ENCODE measurements at regions not wholly inside any gene's neighbourhood (a gene's known extent, or its start where the extent isn't known, plus 50 kb on each side); places are given as distances from the start of the nearest gene placed in this dataset.

DNA sequence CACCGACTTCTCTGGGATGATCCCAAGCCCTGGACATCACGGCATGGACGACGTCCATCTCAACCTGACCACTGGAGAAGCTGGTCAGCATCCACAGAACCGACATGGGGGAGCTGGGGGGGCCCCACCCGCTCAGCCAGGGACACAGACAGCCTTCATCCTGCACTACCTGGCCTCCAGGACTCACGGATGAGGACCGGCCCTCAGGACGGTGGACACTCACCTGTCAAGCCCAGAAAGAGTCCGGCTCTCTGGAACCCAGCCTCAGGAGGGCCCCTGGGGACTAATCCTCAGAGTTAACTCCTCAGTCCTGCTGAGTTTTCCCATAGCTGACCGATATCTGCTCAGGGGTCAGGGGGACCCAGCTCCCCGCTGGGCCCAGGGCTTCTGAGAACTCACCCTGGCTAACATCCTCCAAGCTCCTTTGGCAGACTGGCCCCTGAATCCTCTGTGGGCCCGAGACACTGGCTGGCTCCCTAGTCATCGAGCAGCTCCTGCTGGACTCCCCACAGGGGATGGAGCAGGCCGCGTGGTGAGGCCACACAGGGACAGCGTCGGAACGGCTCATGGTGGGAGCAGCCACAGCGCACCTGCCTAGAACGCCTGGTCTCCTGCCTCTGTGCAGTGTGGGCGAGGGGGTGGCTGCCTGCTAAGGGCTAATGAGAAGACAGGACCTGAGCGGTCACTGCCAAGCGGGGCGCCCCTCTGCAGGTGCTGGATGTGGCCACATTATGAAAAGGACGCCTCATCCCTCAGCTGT, 649.2 kb downstream of the BRD1 start:
- TF ChIP-seq, protein P1, sequence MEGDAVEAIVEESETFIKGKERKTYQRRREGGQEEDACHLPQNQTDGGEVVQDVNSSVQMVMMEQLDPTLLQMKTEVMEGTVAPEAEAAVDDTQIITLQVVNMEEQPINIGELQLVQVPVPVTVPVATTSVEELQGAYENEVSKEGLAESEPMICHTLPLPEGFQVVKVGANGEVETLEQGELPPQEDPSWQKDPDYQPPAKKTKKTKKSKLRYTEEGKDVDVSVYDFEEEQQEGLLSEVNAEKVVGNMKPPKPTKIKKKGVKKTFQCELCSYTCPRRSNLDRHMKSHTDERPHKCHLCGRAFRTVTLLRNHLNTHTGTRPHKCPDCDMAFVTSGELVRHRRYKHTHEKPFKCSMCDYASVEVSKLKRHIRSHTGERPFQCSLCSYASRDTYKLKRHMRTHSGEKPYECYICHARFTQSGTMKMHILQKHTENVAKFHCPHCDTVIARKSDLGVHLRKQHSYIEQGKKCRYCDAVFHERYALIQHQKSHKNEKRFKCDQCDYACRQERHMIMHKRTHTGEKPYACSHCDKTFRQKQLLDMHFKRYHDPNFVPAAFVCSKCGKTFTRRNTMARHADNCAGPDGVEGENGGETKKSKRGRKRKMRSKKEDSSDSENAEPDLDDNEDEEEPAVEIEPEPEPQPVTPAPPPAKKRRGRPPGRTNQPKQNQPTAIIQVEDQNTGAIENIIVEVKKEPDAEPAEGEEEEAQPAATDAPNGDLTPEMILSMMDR (IDR thresholded peaks at IDR 0.05) = no peak
- no peak for DNase-seq (ENCODE audit: low spot score)
- Histone ChIP-seq H3K27ac (no peak overlapping the region), H3K4me3 (no peak overlapping the region)

DNA sequence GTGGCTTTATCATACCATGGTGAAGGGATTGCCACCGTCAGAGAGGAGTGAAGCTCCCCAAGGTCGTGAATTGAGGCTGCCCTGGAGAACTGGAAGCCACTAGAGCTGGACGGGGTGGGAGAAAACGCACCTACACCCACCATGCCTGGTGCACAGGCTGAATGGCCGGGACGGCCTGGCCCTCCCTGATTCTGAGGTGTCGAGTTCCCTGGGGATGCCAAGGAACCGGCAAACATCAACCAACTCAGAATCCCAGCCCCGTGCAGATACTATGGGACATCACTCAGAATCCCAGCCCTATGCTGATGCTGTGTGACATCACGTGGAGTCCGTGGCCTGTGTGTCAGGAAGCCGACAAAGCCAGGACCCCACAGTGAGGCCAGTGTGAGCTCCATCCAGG, 650.0 kb downstream of the BRD1 start:
- Histone ChIP-seq H3K4me3 (no peak overlapping the region), H3K27ac (no peak overlapping the region)
- TF ChIP-seq, protein P1 (IDR thresholded peaks at IDR 0.05) = no peak
- no peak for DNase-seq (ENCODE audit: low spot score)

DNA sequence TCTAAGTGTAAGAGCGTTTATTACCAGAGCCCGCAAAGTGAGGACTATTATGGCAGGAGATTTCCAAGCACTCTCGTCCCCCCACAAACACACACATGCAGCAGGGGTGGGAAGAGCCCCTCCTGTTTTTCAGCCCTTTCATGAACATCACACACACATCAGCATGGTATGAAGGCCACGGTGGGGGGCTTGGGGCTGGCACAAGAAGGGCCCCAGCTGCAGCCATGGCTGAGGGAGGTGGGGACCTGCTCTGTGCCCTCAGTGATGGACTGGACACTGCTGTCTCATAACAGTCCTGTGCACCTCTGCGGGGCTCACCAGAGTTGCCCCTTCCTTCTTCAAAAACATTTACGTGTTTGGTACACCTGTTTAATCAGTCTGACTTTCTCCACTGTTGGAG, 650.7 kb downstream of the BRD1 start:
- TF ChIP-seq, protein P1 (IDR thresholded peaks at IDR 0.05) = no peak
- H3K4me3 ChIP-seq = no peak overlapping the region
- no peak overlapping the region for H3K27ac ChIP-seq
- no peak for DNase-seq (ENCODE audit: low spot score)

DNA sequence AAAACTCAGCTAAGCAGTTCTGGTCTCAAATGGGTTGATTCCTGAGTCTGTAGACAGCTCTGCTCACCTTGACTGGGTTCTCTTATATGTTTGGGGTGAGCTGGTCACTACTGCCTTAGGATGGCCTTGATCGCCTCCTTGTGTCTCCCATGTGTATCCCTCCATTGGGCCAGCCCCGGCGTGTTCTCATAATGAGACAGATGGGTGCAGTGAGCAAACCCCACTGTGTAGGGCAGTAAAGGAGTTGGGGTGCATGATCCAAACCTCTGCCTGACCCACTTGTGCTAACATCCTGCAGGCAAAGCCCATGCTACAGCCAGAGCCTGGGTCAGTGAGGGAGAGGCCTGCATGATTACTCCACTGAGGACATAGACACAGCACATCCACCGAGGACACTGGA, 657.6 kb downstream of the BRD1 start:
- no peak for DNase-seq (ENCODE audit: low spot score)
- TF ChIP-seq, protein P1 (IDR thresholded peaks at IDR 0.05) = no peak
- H3K4me3 ChIP-seq = no peak overlapping the region
- H3K27ac ChIP-seq = no peak overlapping the region

DNA sequence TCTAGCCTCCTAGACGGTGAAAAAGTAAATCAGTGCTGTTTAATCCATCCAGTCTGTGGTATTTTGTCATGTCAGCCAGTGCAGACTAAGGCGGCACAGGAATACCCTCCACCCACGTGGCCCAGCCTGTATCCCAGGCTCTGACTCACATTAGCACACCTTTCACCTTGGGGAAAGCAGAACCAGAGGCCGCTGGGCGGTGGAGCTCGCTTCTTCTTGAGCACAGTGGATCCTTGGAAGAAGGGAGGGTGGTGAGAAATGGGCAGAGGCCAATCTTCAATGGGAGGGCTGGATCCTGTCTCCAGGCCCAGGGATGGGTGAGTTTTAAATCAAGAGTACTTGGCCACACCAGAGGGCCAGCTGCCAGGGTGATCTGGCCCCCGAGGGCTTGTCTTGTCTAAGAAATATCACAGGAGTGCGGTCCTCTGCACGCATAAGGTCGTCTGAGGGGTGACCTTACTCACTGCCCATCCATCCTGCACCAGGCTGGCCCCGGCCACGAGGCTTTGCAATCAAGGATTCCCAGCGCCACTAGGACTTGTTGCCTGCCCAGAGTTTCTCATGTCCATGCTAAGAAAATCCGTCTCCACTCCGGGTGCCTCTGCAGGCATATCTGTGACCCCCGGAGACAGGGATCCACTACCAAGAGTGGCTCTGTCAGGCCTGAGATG, 658.5 kb downstream of the BRD1 start:
- Histone ChIP-seq H3K27ac (no peak overlapping the region), H3K4me3 (no peak overlapping the region)
- TF ChIP-seq, protein P1 (IDR thresholded peaks at IDR 0.05) = no peak
- DNase-seq (ENCODE audit: low spot score) = no peak

DNA sequence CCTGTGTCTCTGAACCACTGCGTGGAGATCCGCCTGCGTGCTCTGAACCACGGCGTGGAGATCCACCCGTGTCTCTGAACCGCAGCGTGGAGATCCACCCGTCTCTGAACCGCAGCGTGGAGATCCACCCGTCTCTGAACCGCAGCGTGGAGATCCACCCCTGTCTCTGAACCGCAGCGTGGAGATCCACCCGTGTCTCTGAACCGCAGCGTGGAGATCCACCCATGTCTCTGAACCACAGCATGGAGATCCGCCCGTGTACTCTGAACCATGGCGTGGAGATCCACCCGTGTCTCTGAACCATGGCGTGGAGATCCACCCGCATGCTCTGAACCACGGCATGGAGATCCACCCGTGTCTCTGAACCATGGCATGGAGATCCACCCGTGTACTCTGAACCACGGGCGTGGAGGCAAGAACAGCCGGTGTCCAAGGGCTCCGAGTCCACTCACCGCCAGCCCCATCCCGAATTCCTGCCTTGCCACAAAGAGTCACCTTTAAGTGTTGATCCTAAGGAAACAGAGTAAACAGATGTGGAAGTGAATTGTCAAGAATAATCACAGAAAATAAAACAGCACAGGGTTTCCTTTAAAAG, 659.4 kb downstream of the BRD1 start:
- TF ChIP-seq, protein P1 (IDR thresholded peaks at IDR 0.05) = no peak
- H3K4me3 ChIP-seq = no peak overlapping the region
- DNase-seq (ENCODE audit: low spot score) = no peak
- no peak overlapping the region for H3K27ac ChIP-seq
